ENCODE measurements at regions not wholly inside any gene's neighbourhood (a gene's known extent, or its start where the extent isn't known, plus 50 kb on each side); places are given as distances from the start of the nearest gene placed in this dataset.

- no peak overlapping the region for H3K4me3 Mint-ChIP-seq
These were observed 452.2 kb downstream of the SLC4A3 start for GRCh38 chr2:220079595-220079994.

GRCh38 chr2:220081171-220081570 is 453.7 kb downstream of the SLC4A3 start:
- Mint-ChIP-seq H3K27ac (no peak overlapping the region), H3K4me3 (no peak overlapping the region)

More at GRCh38 chr2:220079595-220079994, 452.2 kb downstream of the SLC4A3 start:
- Mint-ChIP-seq H3K36me3 (no peaks in the 10 kb centered on the region), H3K27ac (no peak overlapping the region), H3K27me3 (no peaks in the 10 kb centered on the region), H3K4me1 (no peaks in the 10 kb centered on the region), H3K9me3 (no peaks in the 10 kb centered on the region)

GRCh38 chr2:220090050-220090449 is 462.6 kb downstream of the SLC4A3 start:
- peaks cover 0 to 3% (median 1%) of the 10 kb centered on the region in 3 donors for H3K9me3 Mint-ChIP-seq
- no peaks in the 10 kb centered on the region for H3K27me3 Mint-ChIP-seq
- no peaks in the 10 kb centered on the region for H3K4me1 Mint-ChIP-seq
- no peak overlapping the region for H3K4me3 Mint-ChIP-seq
- H3K27ac Mint-ChIP-seq, result no peak overlapping the region
- H3K36me3 Mint-ChIP-seq, result no peaks in the 10 kb centered on the region

More at GRCh38 chr2:220081171-220081570, 453.7 kb downstream of the SLC4A3 start:
- Mint-ChIP-seq H3K4me1 (no peaks in the 10 kb centered on the region), H3K36me3 (no peaks in the 10 kb centered on the region), H3K27me3 (no peaks in the 10 kb centered on the region), H3K9me3 (no peaks in the 10 kb centered on the region)

DNA sequence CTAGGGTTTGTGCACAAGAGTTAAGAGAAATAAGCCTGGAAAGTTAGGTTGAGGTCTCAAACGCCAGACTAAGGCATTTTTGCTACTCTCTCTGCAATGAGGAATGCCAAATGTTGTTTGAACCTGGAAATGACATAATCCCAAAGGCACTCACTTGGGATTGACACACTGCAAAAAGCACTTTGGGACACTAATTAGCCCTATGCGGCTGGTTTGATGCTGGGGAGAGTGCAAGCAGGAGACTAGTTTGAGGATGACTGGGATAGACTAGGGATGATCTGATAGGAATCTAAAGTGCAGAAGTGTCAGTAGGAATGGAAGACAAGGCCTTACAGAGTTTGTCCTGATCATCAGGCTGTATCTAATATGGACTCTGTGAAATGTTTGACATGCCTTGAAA is 469.0 kb downstream of the SLC4A3 start:
- Mint-ChIP-seq H3K4me1 (no peaks in the 10 kb centered on the region), H3K4me3 (no peak overlapping the region), H3K27ac (no peak overlapping the region), H3K36me3 (no peaks in the 10 kb centered on the region), H3K27me3 (no peaks in the 10 kb centered on the region), H3K9me3 (peaks cover 0 to 4% (median 0%) of the 10 kb centered on the region in 3 donors)

DNA sequence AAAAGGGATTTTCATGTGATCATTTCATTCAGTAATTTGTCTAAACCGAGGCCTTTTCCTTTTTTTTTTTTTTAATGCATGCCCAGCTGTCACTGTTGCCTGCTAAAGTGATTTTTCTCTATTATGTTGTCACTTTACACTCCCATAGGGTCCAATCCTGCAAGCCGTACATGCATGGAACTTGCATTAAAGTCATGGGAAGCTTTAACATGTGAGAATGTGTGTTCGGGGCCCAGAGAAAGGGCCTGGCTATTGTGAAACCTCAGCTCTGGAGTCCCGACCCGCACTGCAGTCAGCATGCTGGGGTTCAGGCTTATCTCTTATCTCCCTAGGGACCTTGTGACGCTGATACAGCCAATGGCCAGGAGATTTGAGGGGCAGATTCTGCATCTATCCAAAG is 474.6 kb downstream of the SLC4A3 start:
- Mint-ChIP-seq H3K4me3 (no peak overlapping the region), H3K4me1 (no peaks in the 10 kb centered on the region), H3K36me3 (peaks cover 2% of the 10 kb centered on the region), H3K27me3 (peaks cover 3% of the 10 kb centered on the region), H3K27ac (no peak overlapping the region), H3K9me3 (peaks cover 0 to 4% (median 0%) of the 10 kb centered on the region in 3 donors)

- Mint-ChIP-seq H3K9me3 (peaks cover 0 to 5% (median 2%) of the 10 kb centered on the region in 3 donors), H3K27ac (no peak overlapping the region), H3K4me1 (no peaks in the 10 kb centered on the region), H3K27me3 (peaks cover 3% of the 10 kb centered on the region), H3K4me3 (no peak overlapping the region), H3K36me3 (peaks cover 2% of the 10 kb centered on the region)
These were observed 476.2 kb downstream of the SLC4A3 start for GRCh38 chr2:220103596-220103995.

DNA sequence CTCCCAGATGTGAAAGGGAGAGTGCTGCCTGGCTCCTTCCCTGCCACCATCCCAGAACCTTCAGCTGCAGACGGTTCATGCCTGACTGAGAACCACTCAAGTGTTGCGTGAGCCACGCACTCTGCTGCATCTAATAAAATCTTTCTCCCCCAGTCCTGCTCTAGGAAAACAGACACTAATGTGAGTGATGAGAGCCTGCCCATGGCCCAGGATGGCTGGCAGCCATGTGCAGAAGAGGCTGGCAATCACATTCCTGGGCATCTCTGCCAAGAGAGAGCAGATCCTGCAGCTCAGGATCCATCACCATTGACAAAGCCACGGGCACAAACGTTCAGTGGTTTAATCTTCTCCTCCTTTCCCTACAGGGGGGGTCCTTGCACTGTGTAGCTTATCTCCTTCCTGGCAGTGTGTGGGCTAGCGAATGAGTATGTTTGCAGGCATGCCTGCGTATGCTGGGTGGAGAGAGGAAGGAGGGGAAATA is 477.5 kb downstream of the SLC4A3 start:
- no peak overlapping the region for H3K27ac Mint-ChIP-seq
- peaks cover 3% of the 10 kb centered on the region for H3K27me3 Mint-ChIP-seq
- peaks cover 0 to 5% (median 0%) of the 10 kb centered on the region in 3 donors for H3K9me3 Mint-ChIP-seq
- peak overlapping the region in 1 of 4 donors; percentile 38 for H3K4me3 Mint-ChIP-seq
- H3K4me1 Mint-ChIP-seq, result no peaks in the 10 kb centered on the region
- peaks cover 2% of the 10 kb centered on the region for H3K36me3 Mint-ChIP-seq

DNA sequence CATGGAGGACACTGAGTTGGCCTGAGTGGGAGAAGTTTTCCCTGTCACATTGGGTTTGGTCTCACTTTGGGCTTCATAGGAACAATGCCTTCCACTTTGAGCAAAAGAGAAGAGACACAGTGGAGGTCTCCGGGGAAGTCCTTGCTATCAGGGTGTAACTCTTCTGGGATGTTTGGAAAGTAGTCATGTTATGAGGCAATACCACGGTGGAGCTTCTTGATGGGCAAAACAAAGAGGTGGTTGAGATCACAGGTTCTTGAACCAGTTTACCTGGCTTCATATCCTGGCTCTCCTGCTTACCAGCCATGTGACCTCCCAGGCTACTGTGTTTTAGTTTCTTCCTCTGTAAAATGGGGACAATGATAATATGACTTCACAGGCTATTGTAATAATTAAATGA is 478.6 kb downstream of the SLC4A3 start:
- Mint-ChIP-seq H3K36me3 (peaks cover 2% of the 10 kb centered on the region), H3K9me3 (peaks cover 0 to 5% (median 0%) of the 10 kb centered on the region in 3 donors), H3K27ac (no peak overlapping the region), H3K4me1 (no peaks in the 10 kb centered on the region), H3K27me3 (peaks cover 3% of the 10 kb centered on the region), H3K4me3 (no peak overlapping the region)

DNA sequence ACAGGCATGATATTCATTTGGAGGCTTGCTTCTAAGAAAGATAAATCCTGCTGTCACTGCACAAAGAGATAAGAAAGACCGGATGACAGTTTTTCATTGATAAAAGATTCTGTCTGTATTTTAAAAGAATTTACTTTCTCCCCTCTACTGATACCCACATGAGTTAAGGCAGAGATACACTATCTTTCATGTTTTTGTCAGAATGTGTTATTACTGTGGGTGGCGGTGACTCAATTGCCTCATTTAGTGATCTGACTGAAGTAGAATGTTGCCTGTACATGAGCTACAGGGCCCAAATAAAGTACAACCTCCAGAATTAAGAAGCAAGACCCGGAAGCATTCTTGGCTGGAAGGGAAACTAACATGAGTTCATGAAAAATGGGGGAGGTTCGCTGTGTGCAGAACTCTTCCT is 480.0 kb downstream of the SLC4A3 start:
- Mint-ChIP-seq H3K27me3 (peaks cover 3% of the 10 kb centered on the region), H3K4me1 (no peaks in the 10 kb centered on the region), H3K9me3 (peaks cover 0 to 5% (median 0%) of the 10 kb centered on the region in 3 donors), H3K4me3 (no peak overlapping the region), H3K36me3 (peaks cover 2% of the 10 kb centered on the region), H3K27ac (no peak overlapping the region)

GRCh38 chr2:220114443-220114842 is 487.0 kb downstream of the SLC4A3 start:
- Mint-ChIP-seq H3K9me3 (peaks cover 5 to 22% (median 7%) of the 10 kb centered on the region in 3 donors), H3K4me1 (no peaks in the 10 kb centered on the region), H3K27ac (no peak overlapping the region), H3K36me3 (no peaks in the 10 kb centered on the region), H3K4me3 (no peak overlapping the region), H3K27me3 (no peaks in the 10 kb centered on the region)

- Mint-ChIP-seq H3K4me3 (no peak overlapping the region), H3K9me3 (peaks cover 5 to 22% (median 7%) of the 10 kb centered on the region in 3 donors), H3K27me3 (no peaks in the 10 kb centered on the region), H3K27ac (no peak overlapping the region), H3K4me1 (no peaks in the 10 kb centered on the region), H3K36me3 (no peaks in the 10 kb centered on the region)
These were observed 489.6 kb downstream of the SLC4A3 start for GRCh38 chr2:220117025-220117424.

- Mint-ChIP-seq H3K4me1 (no peaks in the 10 kb centered on the region), H3K27ac (no peak overlapping the region), H3K27me3 (no peaks in the 10 kb centered on the region), H3K4me3 (no peak overlapping the region), H3K9me3 (peaks cover 4 to 22% (median 7%) of the 10 kb centered on the region in 3 donors), H3K36me3 (no peaks in the 10 kb centered on the region)
These were observed 492.6 kb downstream of the SLC4A3 start for GRCh38 chr2:220120041-220120440.

GRCh38 chr2:220123751-220124150 is 496.3 kb downstream of the SLC4A3 start:
- Mint-ChIP-seq H3K36me3 (no peaks in the 10 kb centered on the region), H3K4me3 (no peak overlapping the region), H3K27me3 (no peaks in the 10 kb centered on the region), H3K27ac (no peak overlapping the region), H3K9me3 (no peaks in the 10 kb centered on the region), H3K4me1 (no peaks in the 10 kb centered on the region)

DNA sequence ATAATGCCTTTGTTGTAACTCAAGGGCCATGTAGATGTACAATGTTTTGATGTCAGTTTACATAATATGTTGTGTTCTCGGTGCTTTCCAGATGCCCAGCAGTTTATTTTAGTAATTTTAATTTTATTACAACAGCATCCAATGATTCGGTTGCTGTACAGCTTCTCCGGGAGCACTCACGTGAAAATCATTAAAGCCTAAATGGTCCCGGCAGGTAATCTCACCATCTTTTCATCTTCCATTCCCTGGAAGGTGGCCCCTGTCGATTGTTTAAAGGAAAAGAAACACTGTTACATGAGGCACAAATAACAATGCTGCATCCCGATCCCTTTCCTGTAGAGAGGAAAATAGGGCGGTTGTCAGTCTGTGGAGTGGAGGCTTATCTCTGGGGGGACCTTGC is 498.1 kb downstream of the SLC4A3 start:
- Mint-ChIP-seq H3K4me1 (no peaks in the 10 kb centered on the region), H3K4me3 (no peak overlapping the region), H3K36me3 (no peaks in the 10 kb centered on the region), H3K9me3 (peaks cover 0 to 1% (median under 1%) of the 10 kb centered on the region in 3 donors), H3K27me3 (no peaks in the 10 kb centered on the region), H3K27ac (no peak overlapping the region)

- no peaks in the 10 kb centered on the region for H3K36me3 Mint-ChIP-seq
- no peak overlapping the region for H3K4me3 Mint-ChIP-seq
- peaks cover 2 to 12% (median 3%) of the 10 kb centered on the region in 3 donors for H3K9me3 Mint-ChIP-seq
- H3K27ac Mint-ChIP-seq, result no peak overlapping the region
- H3K27me3 Mint-ChIP-seq, result no peaks in the 10 kb centered on the region
- H3K4me1 Mint-ChIP-seq, result no peaks in the 10 kb centered on the region
These were observed 499.9 kb downstream of the SLC4A3 start for GRCh38 chr2:220127311-220127710.

GRCh38 chr2:220127876-220128275 is 500.4 kb downstream of the SLC4A3 start:
- H3K27me3 Mint-ChIP-seq, result no peaks in the 10 kb centered on the region
- H3K36me3 Mint-ChIP-seq, result no peaks in the 10 kb centered on the region
- H3K27ac Mint-ChIP-seq, result no peak overlapping the region
- H3K4me1 Mint-ChIP-seq, result no peaks in the 10 kb centered on the region
- no peak overlapping the region for H3K4me3 Mint-ChIP-seq
- peaks cover 3 to 12% (median 3%) of the 10 kb centered on the region in 3 donors for H3K9me3 Mint-ChIP-seq
